AG09319 (cell line): ENCODE measurements at regions not wholly inside any gene's neighbourhood (a gene's known extent, or its start where the extent isn't known, plus 50 kb on each side); places are given as distances from the start of the nearest gene placed in this dataset.

Source experiments
- DNase-seq: peaks from one replicate; pipeline ENCODE4 v3.0.0-alpha.2; 2010; ENCODE audit warnings: low read depth; ENCODE audit errors: extremely low read depth
- TF ChIP-seq, protein P1 (sequence below): IDR thresholded peaks from 2 replicates; pipeline ENCODE4 v1.5.1; 2011; ENCODE audit warnings: low read depth, mild to moderate bottlenecking, inconsistent platforms, low read length, moderate library complexity

DNA sequence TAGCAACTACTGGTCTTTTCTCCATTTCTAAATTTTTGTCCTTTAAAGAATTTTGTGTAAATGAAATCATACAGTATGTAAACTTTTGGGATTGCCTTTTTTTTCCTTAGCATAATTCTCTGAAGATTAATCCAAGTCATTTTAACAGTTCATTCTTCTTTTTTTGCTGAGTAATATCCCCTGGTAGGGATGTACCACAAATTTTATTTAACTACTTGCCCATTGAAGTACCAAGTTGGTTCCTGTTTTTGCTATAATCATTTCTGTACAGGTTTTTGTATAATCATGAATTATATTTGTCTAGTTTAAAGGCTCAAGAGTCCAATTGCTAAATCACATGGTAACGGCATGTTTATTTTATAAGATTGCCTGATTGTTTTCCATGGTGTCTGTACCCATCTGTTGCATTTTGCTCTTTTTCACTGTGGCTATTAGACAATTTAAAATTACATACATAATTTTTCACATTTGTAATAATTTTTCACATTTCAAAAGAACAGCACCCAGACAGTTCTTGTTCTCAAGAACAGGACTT, 891.1 kb downstream of the USP25 start:
- DNase-seq, result no peak
- TF ChIP-seq, protein P1, sequence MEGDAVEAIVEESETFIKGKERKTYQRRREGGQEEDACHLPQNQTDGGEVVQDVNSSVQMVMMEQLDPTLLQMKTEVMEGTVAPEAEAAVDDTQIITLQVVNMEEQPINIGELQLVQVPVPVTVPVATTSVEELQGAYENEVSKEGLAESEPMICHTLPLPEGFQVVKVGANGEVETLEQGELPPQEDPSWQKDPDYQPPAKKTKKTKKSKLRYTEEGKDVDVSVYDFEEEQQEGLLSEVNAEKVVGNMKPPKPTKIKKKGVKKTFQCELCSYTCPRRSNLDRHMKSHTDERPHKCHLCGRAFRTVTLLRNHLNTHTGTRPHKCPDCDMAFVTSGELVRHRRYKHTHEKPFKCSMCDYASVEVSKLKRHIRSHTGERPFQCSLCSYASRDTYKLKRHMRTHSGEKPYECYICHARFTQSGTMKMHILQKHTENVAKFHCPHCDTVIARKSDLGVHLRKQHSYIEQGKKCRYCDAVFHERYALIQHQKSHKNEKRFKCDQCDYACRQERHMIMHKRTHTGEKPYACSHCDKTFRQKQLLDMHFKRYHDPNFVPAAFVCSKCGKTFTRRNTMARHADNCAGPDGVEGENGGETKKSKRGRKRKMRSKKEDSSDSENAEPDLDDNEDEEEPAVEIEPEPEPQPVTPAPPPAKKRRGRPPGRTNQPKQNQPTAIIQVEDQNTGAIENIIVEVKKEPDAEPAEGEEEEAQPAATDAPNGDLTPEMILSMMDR, result no peak

DNA sequence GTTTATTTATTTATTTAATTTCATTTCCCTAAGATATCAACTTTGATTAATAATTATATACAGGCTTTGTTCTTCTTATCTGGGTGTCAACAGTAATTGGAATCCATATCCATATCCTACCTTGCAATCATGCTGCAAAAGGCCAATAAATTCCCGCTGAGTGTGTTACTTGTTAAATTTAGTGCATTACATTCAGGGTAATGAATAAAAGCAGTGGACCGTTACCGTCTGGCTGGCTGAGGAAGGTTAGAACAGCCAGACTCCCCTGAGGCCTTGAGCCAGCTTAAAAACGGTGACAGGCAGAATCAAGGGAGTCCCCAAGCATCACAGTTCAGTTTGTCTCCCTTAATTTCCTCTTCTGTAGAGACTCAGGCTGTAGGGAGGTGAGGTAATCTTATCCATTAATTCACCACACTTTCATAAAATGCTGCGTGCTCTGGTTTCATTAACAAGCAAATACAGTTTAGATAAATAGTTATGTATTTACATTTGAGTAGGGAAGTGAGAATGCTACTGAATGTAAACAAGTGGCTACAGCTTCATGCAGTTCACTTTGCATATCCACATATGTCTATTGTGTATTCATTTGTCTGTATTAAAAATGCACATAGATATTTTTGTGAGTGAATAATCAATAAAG, 888.2 kb upstream of the CXADR start:
- no peak for DNase-seq
- TF ChIP-seq, protein P1, result no peak

DNA sequence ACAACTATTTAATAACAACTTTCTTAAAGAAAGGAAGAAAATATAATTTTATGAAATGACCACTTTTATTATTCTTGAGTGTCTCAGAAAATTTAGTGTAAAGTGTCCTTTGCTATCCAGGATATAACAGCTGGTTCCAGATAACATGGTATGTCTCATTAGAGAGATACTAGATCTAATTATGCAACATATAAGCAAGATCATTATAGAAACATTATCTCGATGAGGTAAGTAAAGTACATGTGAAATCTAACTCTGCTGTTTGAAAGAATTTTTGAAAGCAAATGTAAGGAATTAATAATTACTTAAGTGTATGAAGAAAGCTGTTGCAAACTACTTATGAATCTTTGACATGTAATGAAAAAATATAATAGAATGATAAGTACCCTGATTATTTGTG, 887.4 kb upstream of the CXADR start:
- no peak for DNase-seq

DNA sequence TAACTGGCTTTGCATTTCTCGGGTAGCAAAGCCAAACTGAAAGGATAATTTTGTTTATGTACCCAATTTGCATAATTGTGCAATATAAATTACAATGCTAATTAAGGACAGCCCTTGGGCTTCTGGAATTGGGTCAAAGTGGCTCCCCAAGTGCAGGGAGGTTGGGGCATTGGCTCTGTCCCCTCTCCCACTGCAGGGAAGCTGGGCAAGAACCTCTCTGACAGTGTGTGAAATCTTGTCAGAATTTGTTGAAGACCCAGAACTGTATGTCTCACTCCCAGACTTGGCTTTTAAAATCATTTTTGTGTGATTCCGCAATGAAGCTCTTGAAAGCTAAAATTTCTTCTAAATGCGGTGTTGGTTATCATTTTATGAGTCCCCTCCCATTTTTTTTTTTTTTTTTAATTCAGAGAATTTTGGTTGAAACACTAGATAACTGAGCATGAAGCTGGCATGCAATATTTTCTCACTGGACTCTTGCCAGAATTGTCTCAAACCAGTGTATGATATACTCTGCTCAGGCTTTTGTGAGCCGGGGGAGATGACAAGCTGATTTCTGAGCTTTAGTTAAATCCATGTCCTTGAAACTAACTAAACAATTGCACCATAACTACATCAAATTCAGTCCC, 878.9 kb upstream of the CXADR start:
- TF ChIP-seq, protein P1, result no peak
- DNase-seq, result peak; percentile 12

More for the DNA sequence above, 887.4 kb upstream of the CXADR start:
- TF ChIP-seq, protein P1, result no peak

DNA sequence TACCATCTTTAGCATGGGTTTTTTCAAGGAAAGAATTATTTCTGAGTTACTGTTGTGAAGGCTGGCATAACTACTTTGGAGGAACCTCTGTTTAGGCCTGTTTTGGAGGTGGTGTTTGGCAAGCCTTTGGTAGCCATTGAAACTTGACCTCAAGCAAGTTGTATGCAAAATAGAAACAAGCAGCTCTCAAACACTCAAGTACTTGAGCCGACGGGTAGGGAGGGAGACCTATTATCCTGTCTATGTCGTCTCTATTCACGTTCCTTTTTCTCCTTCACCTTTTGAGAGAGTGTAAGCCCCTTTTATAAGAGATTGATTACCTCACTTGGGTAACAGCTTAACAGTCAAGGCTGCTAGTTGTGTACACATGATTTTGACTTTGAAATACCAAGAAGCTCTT, 878.3 kb upstream of the CXADR start:
- DNase-seq, result no peak
- TF ChIP-seq, protein P1, result no peak

DNA sequence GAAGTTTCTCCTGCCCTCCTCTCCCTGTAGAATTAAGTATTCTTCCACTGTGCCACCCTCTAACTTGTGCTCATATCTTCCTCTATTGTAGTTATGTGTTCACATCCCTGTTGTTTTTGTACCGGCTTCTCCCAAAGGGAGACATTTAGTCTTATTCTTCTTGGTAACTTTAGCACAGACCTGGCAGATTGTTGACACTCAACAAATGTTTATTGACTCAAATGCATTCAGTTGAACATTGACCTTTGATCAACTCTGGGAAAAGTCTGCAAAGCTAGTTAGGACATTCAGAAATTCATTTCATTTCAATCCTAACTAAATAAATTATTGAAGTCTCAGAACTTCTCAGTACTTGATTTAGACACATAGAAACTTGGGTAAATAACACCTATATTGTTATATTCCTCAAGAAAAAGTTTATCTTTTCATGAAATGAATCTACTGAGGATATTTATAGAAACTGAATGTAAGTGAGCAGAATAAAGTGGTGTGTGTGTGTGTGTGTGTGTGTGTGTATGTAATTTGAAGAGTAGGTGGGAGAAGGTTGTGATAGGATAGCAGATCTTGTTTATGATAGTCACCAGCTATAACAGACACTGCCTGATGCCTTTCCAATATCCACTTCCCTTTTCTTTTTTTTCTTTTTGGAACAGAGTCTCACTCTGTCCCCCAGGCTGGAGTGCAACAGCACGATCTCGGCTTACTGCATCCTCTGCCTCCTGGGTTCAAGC, 872.4 kb upstream of the CXADR start:
- TF ChIP-seq, protein P1, result no peak
- DNase-seq, result no peak

DNA sequence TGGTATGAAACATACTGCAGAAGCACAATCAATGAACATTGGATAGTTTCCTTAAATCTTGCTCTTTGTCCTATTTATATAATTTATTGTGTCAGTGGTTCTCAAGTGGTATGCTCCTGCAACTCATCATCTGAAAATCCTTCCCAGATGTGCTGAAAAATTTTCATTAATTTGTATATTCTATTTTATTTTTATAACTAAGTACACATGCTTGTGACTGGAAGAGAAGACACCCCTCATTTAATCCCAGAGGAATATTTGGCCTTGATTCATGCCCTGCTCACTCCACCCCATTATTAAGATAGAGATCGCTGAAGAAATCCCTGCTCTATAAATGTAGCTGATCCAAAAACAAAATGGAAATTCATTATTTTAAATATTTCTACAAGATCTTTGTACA, 870.5 kb upstream of the CXADR start:
- TF ChIP-seq, protein P1, result no peak

More for the DNA sequence above, 870.5 kb upstream of the CXADR start:
- DNase-seq, result no peak
